Neuronal stem cell (in vitro differentiated cells): ENCODE measurements at regions not wholly inside any gene's neighbourhood (a gene's known extent, or its start where the extent isn't known, plus 50 kb on each side); places are given as distances from the start of the nearest gene placed in this dataset.

Experiments used
- DNase-seq: peaks from one replicate; pipeline ENCODE4 v3.0.0-alpha.2; 2013; ENCODE audit warnings: low spot score
- H2AFZ ChIP-seq: one replicate; pipeline ENCODE4 v1.6.1; 2013; ENCODE audit warnings: mild to moderate bottlenecking, low read length, inconsistent platforms
- H2AK5ac ChIP-seq: 2 replicates; pipeline ENCODE4 v1.6.1; 2013; ENCODE audit warnings: low read depth, mild to moderate bottlenecking, inconsistent platforms, low read length, moderate library complexity, mixed read lengths
- H2BK120ac ChIP-seq: 2 replicates; pipeline ENCODE4 v1.6.1; 2013; ENCODE audit warnings: low read depth, mild to moderate bottlenecking, inconsistent platforms, low read length, moderate library complexity, mixed read lengths
- H2BK12ac ChIP-seq: one replicate; pipeline ENCODE4 v1.6.1; 2013; ENCODE audit warnings: low read length, inconsistent platforms
- H2BK15ac ChIP-seq: 2 replicates; pipeline ENCODE4 v1.6.1; 2013; ENCODE audit warnings: mild to moderate bottlenecking, low read length, inconsistent platforms, mixed read lengths
- H2BK5ac ChIP-seq: one replicate; pipeline ENCODE4 v1.6.1; 2013; ENCODE audit warnings: inconsistent platforms, mild to moderate bottlenecking, low read length, moderate library complexity
- H3K14ac ChIP-seq: one replicate; pipeline ENCODE4 v1.6.1; 2013; ENCODE audit warnings: low read length, inconsistent platforms
- H3K18ac ChIP-seq: 2 replicates; pipeline ENCODE4 v1.6.1; 2013; ENCODE audit warnings: low read length, inconsistent platforms
- H3K23ac ChIP-seq: 2 replicates; pipeline ENCODE4 v1.6.1; 2013; ENCODE audit warnings: low read depth, mild to moderate bottlenecking, mixed read lengths, low read length, inconsistent platforms; ENCODE audit not compliant: poor library complexity
- H3K27ac ChIP-seq: replicated peaks from 3 replicates; pipeline ENCODE4 v1.5.1; 2013; ENCODE audit warnings: low read length, inconsistent platforms
- H3K27me3 ChIP-seq, 3 experiments: 2 replicates each; pipeline ENCODE4 v1.6.1; 2013; ENCODE audit warnings: low read length in 3 of 3, mild to moderate bottlenecking in 2 of 3, inconsistent platforms in 1 of 3, low read depth in 1 of 3, mixed read lengths in 1 of 3, moderate library complexity in 1 of 3; ENCODE audit not compliant: control insufficient read depth in 3 of 3, insufficient read depth in 3 of 3
- H3K36me3 ChIP-seq, 2 donors: replicated peaks in 1 of 2; 2 replicates each; pipeline ENCODE4 v1.6.1; 2013; ENCODE audit warnings: low read length in 2 of 2; ENCODE audit not compliant: control insufficient read depth in 2 of 2, insufficient read depth in 2 of 2
- H3K4ac ChIP-seq: 2 replicates; pipeline ENCODE4 v1.6.1; 2013; ENCODE audit warnings: inconsistent platforms, mild to moderate bottlenecking, low read length, moderate library complexity
- H3K4me1 ChIP-seq, 2 donors: 1 replicate in 1 of 2; 2 replicates in 1 of 2; pipeline ENCODE4 v1.6.1; 2013; ENCODE audit warnings: low read length in 2 of 2, low read depth in 1 of 2; ENCODE audit not compliant: control insufficient read depth in 2 of 2, insufficient read depth in 1 of 2
- H3K4me2 ChIP-seq: one replicate; pipeline ENCODE4 v1.6.1; 2013; ENCODE audit warnings: mild to moderate bottlenecking, low read length, inconsistent platforms; ENCODE audit not compliant: insufficient read depth, poor library complexity, severe bottlenecking
- H3K4me3 ChIP-seq, 2 donors: 2 replicates each; pipeline ENCODE4 v1.5.1; 2013; ENCODE audit warnings: low read length in 2 of 2, mild to moderate bottlenecking in 2 of 2, inconsistent platforms in 1 of 2, moderate library complexity in 1 of 2
- H3K79me1 ChIP-seq: one replicate; pipeline ENCODE4 v1.6.1; 2013; ENCODE audit warnings: low read depth, mild to moderate bottlenecking, inconsistent platforms, low read length, moderate library complexity
- H3K9ac ChIP-seq: one replicate; pipeline ENCODE4 v1.6.1; 2013; ENCODE audit warnings: mild to moderate bottlenecking, low read depth, low read length, inconsistent platforms; ENCODE audit not compliant: poor library complexity
- H3K9me3 ChIP-seq, 2 donors: replicated peaks in 1 of 2; 2 replicates each; pipeline versions ENCODE3 to v1.6.1; 2013; ENCODE audit warnings: low read length in 2 of 2, mild to moderate bottlenecking in 2 of 2, inconsistent platforms in 1 of 2, low read depth in 1 of 2, mixed read lengths in 1 of 2, moderate library complexity in 1 of 2; ENCODE audit not compliant: control insufficient read depth in 2 of 2, insufficient read depth in 1 of 2
- H4K8ac ChIP-seq: one replicate; pipeline ENCODE4 v1.6.1; 2013; ENCODE audit warnings: low read depth, mild to moderate bottlenecking, inconsistent platforms, low read length, moderate library complexity
- H4K91ac ChIP-seq: one replicate; pipeline ENCODE4 v1.6.1; 2013; ENCODE audit warnings: low read length, low read depth, mild to moderate bottlenecking, inconsistent platforms; ENCODE audit not compliant: poor library complexity
- WGBS, 2 donors: extraction: QIAGEN DNeasy Blood & Tissue Kit; methylation state at CpG; one replicate each; pipeline ENCODE4 v1.1.7; 2013; ENCODE audit warnings: missing lambda C conversion rate in 2 of 2, mixed read lengths in 1 of 2; ENCODE audit not compliant: insufficient read length in 2 of 2, insufficient replicate concordance in 1 of 2; ENCODE audit errors: extremely low coverage in 2 of 2; 5-methylcytosine and 5-hydroxymethylcytosine counted together

DNA sequence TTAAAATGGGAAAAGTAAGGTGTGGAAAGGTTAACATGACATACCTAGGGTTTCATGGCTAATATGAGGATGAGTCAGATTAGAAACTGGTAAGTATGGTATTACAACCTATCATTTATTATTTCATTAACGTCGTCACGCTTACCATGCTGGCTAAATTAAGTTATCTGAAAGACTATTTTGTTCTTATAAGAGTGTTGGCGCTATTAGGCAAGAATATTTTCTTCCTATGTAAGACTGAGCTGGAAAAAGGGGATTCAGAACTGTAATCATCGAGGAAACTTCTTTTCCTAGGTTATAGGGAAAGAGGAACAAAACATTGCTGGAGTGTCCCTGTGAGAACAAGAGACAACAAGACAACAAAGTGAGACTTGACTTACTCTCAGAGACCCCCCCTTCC lies 440.8 kb downstream of the KCNJ2 start:
- Histone ChIP-seq H3K4me3 (no peak overlapping the region), H2BK15ac (no peak overlapping the region), H3K23ac (no peak overlapping the region), H3K4me2 (no peak overlapping the region), H3K27me3 (no peaks in the 10 kb centered on the region), H3K18ac (no peak overlapping the region), H3K9ac (no peak overlapping the region), H4K91ac (no peak overlapping the region), H4K8ac (no peak overlapping the region), H3K4ac (no peak overlapping the region), H3K36me3 (no peaks in the 10 kb centered on the region), H3K9me3 (no peaks in the 10 kb centered on the region), H2AK5ac (no peak overlapping the region), H3K14ac (no peak overlapping the region), H3K27ac (no peak overlapping the region), H2BK5ac (no peak overlapping the region), H2AFZ (no peak overlapping the region), H2BK120ac (no peak overlapping the region), H3K4me1 (peaks cover 0 to 6% of the 10 kb centered on the region in 2 donors), H3K79me1 (no peaks in the 10 kb centered on the region), H2BK12ac (no peak overlapping the region)
- no peak for DNase-seq
- no CpG with 5 or more reads among the region's 5 CpGs for WGBS, 2 donors

GRCh38 chr17:70613681-70614080 lies 444.3 kb downstream of the KCNJ2 start:
- H3K4me1 ChIP-seq, result no peaks in the 10 kb centered on the region
- no peak overlapping the region for H3K4ac ChIP-seq
- no peak overlapping the region for H3K4me2 ChIP-seq
- H3K23ac ChIP-seq, result no peak overlapping the region
- H2AK5ac ChIP-seq, result no peak overlapping the region
- H2AFZ ChIP-seq, result no peak overlapping the region
- no peak overlapping the region for H4K91ac ChIP-seq
- DNase-seq, result no peak
- H2BK12ac ChIP-seq, result no peak overlapping the region
- H3K14ac ChIP-seq, result no peak overlapping the region
- no peaks in the 10 kb centered on the region for H3K27me3 ChIP-seq
- H3K36me3 ChIP-seq, result no peaks in the 10 kb centered on the region
- H2BK15ac ChIP-seq, result no peak overlapping the region
- no peak overlapping the region for H3K4me3 ChIP-seq
- H3K9ac ChIP-seq, result no peak overlapping the region
- no peaks in the 10 kb centered on the region for H3K79me1 ChIP-seq
- H3K27ac ChIP-seq, result no peak overlapping the region
- WGBS, 2 donors, result no CpG with 5 or more reads among the region's 1 CpG
- no peak overlapping the region for H4K8ac ChIP-seq
- H2BK120ac ChIP-seq, result no peak overlapping the region
- no peak overlapping the region for H2BK5ac ChIP-seq
- H3K18ac ChIP-seq, result no peak overlapping the region
- H3K9me3 ChIP-seq, result no peaks in the 10 kb centered on the region

DNA sequence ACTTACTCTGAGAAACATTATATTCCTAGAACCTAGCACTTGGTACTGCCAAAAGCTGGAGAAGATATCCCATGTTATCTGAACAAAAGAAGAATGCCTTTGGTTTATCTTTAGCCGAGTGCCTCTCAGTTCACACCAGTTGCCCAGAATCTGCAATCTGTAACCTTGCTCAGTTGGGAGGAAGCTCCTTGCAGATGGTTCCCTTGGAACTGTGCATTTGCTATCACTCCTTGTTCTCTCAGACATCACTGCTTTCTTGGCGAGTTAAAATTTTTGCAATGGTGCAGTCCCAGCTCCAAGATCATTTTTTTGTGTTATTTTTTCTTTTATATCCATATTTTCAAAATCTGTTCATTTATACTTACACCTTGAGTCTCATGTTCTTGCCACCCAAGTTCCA lies 446.5 kb downstream of the KCNJ2 start:
- H3K4me2 ChIP-seq, result no peak overlapping the region
- H3K14ac ChIP-seq, result no peak overlapping the region
- no peaks in the 10 kb centered on the region for H3K27me3 ChIP-seq
- H3K23ac ChIP-seq, result no peak overlapping the region
- H4K8ac ChIP-seq, result no peak overlapping the region
- H3K9me3 ChIP-seq, result no peaks in the 10 kb centered on the region
- H3K18ac ChIP-seq, result no peak overlapping the region
- no peak for DNase-seq
- H3K9ac ChIP-seq, result no peak overlapping the region
- H3K27ac ChIP-seq, result no peak overlapping the region
- no peak overlapping the region for H3K4ac ChIP-seq
- WGBS, 2 donors, result no CpG with 5 or more reads among the region's 2 CpGs
- no peak overlapping the region for H4K91ac ChIP-seq
- no peaks in the 10 kb centered on the region for H3K4me1 ChIP-seq
- H2BK120ac ChIP-seq, result no peak overlapping the region
- H2BK5ac ChIP-seq, result no peak overlapping the region
- no peaks in the 10 kb centered on the region for H3K36me3 ChIP-seq
- no peak overlapping the region for H2BK15ac ChIP-seq
- no peak overlapping the region for H2BK12ac ChIP-seq
- no peak overlapping the region for H3K4me3 ChIP-seq
- H3K79me1 ChIP-seq, result no peaks in the 10 kb centered on the region
- H2AFZ ChIP-seq, result no peak overlapping the region
- no peak overlapping the region for H2AK5ac ChIP-seq

- WGBS, 2 donors, result no CpG with 5 or more reads among the region's 4 CpGs
- H3K4ac ChIP-seq, result no peak overlapping the region
- H3K36me3 ChIP-seq, result no peaks in the 10 kb centered on the region
Observed at GRCh38 chr17:70618641-70619040, 449.3 kb downstream of the KCNJ2 start.

More at GRCh38 chr17:70618641-70619040, 449.3 kb downstream of the KCNJ2 start:
- H3K79me1 ChIP-seq, result no peaks in the 10 kb centered on the region
- no peak overlapping the region for H4K91ac ChIP-seq
- H3K9ac ChIP-seq, result no peak overlapping the region
- H3K27ac ChIP-seq, result no peak overlapping the region
- H3K27me3 ChIP-seq, result no peaks in the 10 kb centered on the region
- no peak overlapping the region for H2BK120ac ChIP-seq
- no peak overlapping the region for H3K14ac ChIP-seq
- H3K4me3 ChIP-seq, result no peak overlapping the region
- no peak overlapping the region for H3K18ac ChIP-seq
- no peak overlapping the region for H2BK15ac ChIP-seq
- H2BK5ac ChIP-seq, result no peak overlapping the region
- H2AK5ac ChIP-seq, result no peak overlapping the region
- H3K23ac ChIP-seq, result no peak overlapping the region
- H2BK12ac ChIP-seq, result no peak overlapping the region
- no peaks in the 10 kb centered on the region for H3K9me3 ChIP-seq
- H2AFZ ChIP-seq, result no peak overlapping the region
- H3K4me2 ChIP-seq, result no peak overlapping the region
- no peak overlapping the region for H4K8ac ChIP-seq
- DNase-seq, result no peak
- H3K4me1 ChIP-seq, result peaks cover 0 to 7% of the 10 kb centered on the region in 2 donors
